Gastrocnemius medialis (tissue), 4 donors: ENCODE measurements at regions not wholly inside any gene's neighbourhood (a gene's known extent, or its start where the extent isn't known, plus 50 kb on each side); places are given as distances from the start of the nearest gene placed in this dataset.
A peak's percentile ranks its signal among the peaks of the same experiment; 100 is the strongest.

Source experiments
- ATAC-seq, 2 donors: fragments of 150-250 bp; one replicate each; pipeline ENCODE4 v1.9.1; 2016
- DNase-seq, 2 donors: peaks; one replicate each; pipeline ENCODE4 v3.0.0-alpha.2; 2019
- H3K27ac ChIP-seq, 4 donors: fragments of 200-600 bp; sonication (generic); 1 replicate in 1 of 4; 2 replicates in 3 of 4; pipeline ENCODE4 v1.5.1; 2016 to 2018; ENCODE audit warnings: mild to moderate bottlenecking in 2 of 4, moderate library complexity in 1 of 4
- H3K27me3 ChIP-seq, 3 donors: fragments of 200-600 bp; sonication (generic) in 2 of 3; 1 replicate in 1 of 3; 2 replicates in 2 of 3; pipeline versions ENCODE4 v1.5.1 to v1.6.0; 2016 to 2019; ENCODE audit warnings: mild to moderate bottlenecking in 1 of 3, moderate library complexity in 1 of 3
- H3K36me3 ChIP-seq, 2 donors: fragments of 200-600 bp; sonication (generic) in 1 of 2; one replicate each; pipeline ENCODE4 v1.5.1; 2017 to 2018
- H3K4me1 ChIP-seq, 2 donors: fragments of 200-600 bp; sonication (generic) in 1 of 2; one replicate each; pipeline ENCODE4 v1.5.1; 2016 to 2017; ENCODE audit warnings: mild to moderate bottlenecking in 2 of 2
- H3K4me3 ChIP-seq, 4 donors: fragments of 200-600 bp; sonication (generic) in 3 of 4; 1 replicate in 1 of 4; 2 replicates in 3 of 4; pipeline ENCODE4 v1.5.1; 2016 to 2019; ENCODE audit warnings: mild to moderate bottlenecking in 2 of 4
- H3K9me3 ChIP-seq, 3 donors: fragments of 200-600 bp; sonication (generic) in 2 of 3; 1 replicate in 1 of 3; 2 replicates in 2 of 3; pipeline ENCODE4 v1.5.1; 2016 to 2019
- POLR2A ChIP-seq, 2 donors: fragments of 450-650 bp; IDR thresholded peaks; one replicate each; pipeline ENCODE4 v1.6.1; 2017; ENCODE audit warnings: antibody characterized with exemption in 2 of 2, mild to moderate bottlenecking in 2 of 2, moderate library complexity in 2 of 2
- in situ Hi-C, 4 donors: fragments of 200-750 bp; cut with MboI; loops; one replicate each; pipeline versions ENCODE4 v1.15.0 to v1.8.0; 2017; ENCODE audit warnings: low sequenced_read_pairs in 4 of 4
- intact Hi-C: fragments of 100-400 bp; cut with DNase I; formaldehyde crosslinking; loops from one replicate; pipeline ENCODE4 v1.15.1; 2023; ENCODE audit warnings: low total_unique reads
- TF ChIP-seq, protein P1 (sequence below), 5 experiments: fragments of 450-650 bp in 3 of 5; fragments of 200-600 bp in 2 of 5; sonication (generic) in 2 of 5; IDR thresholded peaks in 4 of 5; conservative IDR thresholded peaks in 1 of 5; 1 replicate in 4 of 5; 2 replicates in 1 of 5; pipeline ENCODE4 v1.5.1; 2016 to 2019; ENCODE audit warnings: antibody characterized with exemption in 5 of 5, mild to moderate bottlenecking in 3 of 5, moderate library complexity in 3 of 5

DNA sequence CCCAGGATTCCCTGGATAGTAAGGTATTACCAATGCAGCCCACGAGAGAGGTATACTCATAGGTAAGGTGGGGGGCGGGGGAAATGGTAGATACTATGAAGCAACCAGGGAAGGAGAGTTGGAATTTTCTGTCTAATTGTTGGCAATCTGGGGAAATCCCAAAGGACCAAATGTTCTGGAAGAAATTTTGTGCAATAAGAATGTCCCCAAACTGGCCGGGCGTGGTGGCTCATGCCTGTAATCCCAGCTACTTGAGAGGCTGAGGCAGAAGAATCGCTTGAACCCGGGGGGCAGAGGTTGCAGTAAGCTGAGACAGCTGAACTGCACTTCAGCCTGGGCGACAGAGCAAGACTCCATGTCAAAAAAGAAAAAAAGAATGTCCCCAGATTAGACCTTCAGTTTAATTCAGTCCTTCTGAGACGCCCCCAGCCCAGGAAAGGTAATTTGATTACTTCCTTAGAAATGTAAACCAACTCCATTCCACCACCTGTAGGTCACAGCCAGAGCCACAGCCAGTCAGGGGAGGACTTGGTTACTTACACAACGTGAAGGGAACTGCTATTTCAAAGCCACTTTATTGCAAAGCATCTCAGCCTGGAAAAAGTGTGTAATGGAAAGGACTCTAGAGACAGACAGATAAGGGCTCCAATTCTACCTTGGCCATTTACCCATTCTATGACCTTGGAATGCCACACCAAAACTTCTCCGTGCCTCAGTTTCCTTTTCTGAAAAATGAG lies 50.0 kb upstream of the KLF4 start:
- TF ChIP-seq, protein P1, sequence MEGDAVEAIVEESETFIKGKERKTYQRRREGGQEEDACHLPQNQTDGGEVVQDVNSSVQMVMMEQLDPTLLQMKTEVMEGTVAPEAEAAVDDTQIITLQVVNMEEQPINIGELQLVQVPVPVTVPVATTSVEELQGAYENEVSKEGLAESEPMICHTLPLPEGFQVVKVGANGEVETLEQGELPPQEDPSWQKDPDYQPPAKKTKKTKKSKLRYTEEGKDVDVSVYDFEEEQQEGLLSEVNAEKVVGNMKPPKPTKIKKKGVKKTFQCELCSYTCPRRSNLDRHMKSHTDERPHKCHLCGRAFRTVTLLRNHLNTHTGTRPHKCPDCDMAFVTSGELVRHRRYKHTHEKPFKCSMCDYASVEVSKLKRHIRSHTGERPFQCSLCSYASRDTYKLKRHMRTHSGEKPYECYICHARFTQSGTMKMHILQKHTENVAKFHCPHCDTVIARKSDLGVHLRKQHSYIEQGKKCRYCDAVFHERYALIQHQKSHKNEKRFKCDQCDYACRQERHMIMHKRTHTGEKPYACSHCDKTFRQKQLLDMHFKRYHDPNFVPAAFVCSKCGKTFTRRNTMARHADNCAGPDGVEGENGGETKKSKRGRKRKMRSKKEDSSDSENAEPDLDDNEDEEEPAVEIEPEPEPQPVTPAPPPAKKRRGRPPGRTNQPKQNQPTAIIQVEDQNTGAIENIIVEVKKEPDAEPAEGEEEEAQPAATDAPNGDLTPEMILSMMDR (IDR thresholded peaks at IDR 0.05 in 4 of 5, conservative IDR thresholded peaks at IDR 0.05 in 1 of 5) = no peak
- TF ChIP-seq POLR2A (IDR thresholded peaks at IDR 0.05) = no peak
- Histone ChIP-seq H3K27ac (peak overlapping the region in 1 of 4 donors; percentile 47), H3K4me3 (no peak overlapping the region), H3K4me1 (no peaks in the 10 kb centered on the region), H3K9me3 (no peaks in the 10 kb centered on the region), H3K27me3 (no peaks in the 10 kb centered on the region), H3K36me3 (no peaks in the 10 kb centered on the region)
- peak; percentile 85 to 86 for ATAC-seq
- peak; percentile 19 to 62 for DNase-seq
- in situ Hi-C loops = no loop called here
- intact Hi-C loops = no loop called here
